Stimulated activated naive B cell treated with anti-CD40 and anti-IgM and Interleukin-4, amounts not matched to agents 10 μg/mL and 1 μg/mL and 100 μg/mL, for 72 hours (primary cell): ENCODE measurements at regions not wholly inside any gene's neighbourhood (a gene's known extent, or its start where the extent isn't known, plus 50 kb on each side); places are given as distances from the start of the nearest gene placed in this dataset.

Source experiments
- ATAC-seq, 2 donors: fragments of 150-1000 bp; cut with Tn5 transposase; replicated peaks; 2 replicates each; pipeline ENCODE4 v1.10.0; 2021; ENCODE audit warnings: moderate library complexity in 1 of 2
- DNase-seq: peaks from one replicate; pipeline ENCODE4 v3.0.0; 2021
- H3K27ac Mint-ChIP-seq: one replicate; pipeline ENCODE4 v1.8.0; 2022; ENCODE audit warnings: mild to moderate bottlenecking, mixed read lengths
- H3K27me3 Mint-ChIP-seq, 2 donors: one replicate each; pipeline ENCODE4 v1.8.0; 2022; ENCODE audit warnings: mixed read lengths in 2 of 2
- H3K36me3 Mint-ChIP-seq, 2 donors: one replicate each; pipeline ENCODE4 v1.8.0; 2022; ENCODE audit warnings: mixed read lengths in 2 of 2, mild to moderate bottlenecking in 1 of 2
- H3K4me1 Mint-ChIP-seq, 2 donors: one replicate each; pipeline ENCODE4 v1.8.0; 2022; ENCODE audit warnings: mixed read lengths in 2 of 2, mild to moderate bottlenecking in 1 of 2
- H3K4me3 Mint-ChIP-seq, 2 donors: one replicate each; pipeline ENCODE4 v1.8.0; 2022; ENCODE audit warnings: mild to moderate bottlenecking in 2 of 2, mixed read lengths in 2 of 2, moderate library complexity in 1 of 2
- H3K9me3 Mint-ChIP-seq, 2 donors: one replicate each; pipeline ENCODE4 v1.8.0; 2022; ENCODE audit warnings: mixed read lengths in 2 of 2, mild to moderate bottlenecking in 1 of 2

DNA sequence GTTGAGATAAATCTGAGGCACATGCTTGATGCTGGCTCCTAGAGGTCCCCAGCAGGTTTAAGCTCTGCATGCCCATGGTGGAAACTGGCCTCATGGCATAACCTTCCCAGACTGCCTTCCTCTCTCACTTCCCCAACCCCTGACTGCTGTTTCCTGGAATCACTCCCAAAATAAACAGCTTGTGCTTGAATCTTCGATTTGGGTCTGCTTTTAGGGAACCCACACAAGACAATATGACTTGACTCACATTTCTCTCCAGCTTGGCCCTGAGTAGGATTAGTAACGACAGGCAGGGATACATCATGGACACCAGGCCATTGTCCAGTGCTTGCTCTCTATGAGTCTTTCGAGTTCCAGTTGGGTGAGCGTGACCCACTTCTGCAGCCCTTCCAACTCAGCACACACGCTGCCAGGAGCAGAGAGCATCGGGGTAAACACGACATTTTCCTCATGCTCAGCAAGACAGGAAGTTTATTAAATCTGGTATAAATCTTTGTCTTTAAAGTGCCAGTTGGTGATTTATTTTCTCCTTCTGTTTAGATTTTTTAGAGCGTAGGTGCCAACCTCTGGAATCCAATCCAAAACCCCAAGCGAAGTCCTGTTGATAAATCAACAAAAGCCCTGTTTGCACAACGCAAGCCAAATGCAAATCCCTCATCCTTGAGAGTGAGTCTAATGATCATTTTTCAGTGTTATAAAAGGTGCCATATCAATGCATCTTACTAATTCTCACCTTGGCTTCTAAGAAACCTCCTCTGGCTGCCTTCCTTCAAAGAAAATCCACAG is 135.0 kb downstream of the FOXA2 start:
- H3K4me1 Mint-ChIP-seq, result no peaks in the 10 kb centered on the region
- no peaks in the 10 kb centered on the region for H3K36me3 Mint-ChIP-seq
- peaks cover 13 to 20% of the 10 kb centered on the region in 2 donors for H3K27me3 Mint-ChIP-seq
- H3K4me3 Mint-ChIP-seq, result no peak overlapping the region
- DNase-seq (no peak), ATAC-seq (no peak)
- H3K27ac Mint-ChIP-seq, result no peak overlapping the region
- no peaks in the 10 kb centered on the region for H3K9me3 Mint-ChIP-seq

DNA sequence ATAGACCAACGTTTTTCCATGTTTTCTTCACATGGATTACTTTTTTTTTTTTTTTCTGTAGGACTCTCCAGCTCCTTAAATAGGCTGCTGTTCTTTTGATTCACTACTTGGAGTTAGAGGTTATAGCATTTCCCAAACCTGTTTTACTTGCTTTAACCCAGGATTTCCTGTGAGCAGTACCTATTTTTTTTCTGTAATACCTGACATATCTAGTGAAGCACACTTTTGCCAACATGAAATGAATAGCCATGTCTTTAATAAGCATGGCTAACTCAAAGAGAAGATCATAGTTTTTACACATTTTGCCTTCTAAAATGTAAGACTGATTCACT is 137.0 kb downstream of the FOXA2 start:
- Mint-ChIP-seq H3K4me3 (no peak overlapping the region), H3K4me1 (no peaks in the 10 kb centered on the region), H3K9me3 (no peaks in the 10 kb centered on the region), H3K36me3 (no peaks in the 10 kb centered on the region), H3K27ac (no peak overlapping the region), H3K27me3 (peaks cover 13 to 20% of the 10 kb centered on the region in 2 donors)
- ATAC-seq, result no peak
- no peak for DNase-seq

DNA sequence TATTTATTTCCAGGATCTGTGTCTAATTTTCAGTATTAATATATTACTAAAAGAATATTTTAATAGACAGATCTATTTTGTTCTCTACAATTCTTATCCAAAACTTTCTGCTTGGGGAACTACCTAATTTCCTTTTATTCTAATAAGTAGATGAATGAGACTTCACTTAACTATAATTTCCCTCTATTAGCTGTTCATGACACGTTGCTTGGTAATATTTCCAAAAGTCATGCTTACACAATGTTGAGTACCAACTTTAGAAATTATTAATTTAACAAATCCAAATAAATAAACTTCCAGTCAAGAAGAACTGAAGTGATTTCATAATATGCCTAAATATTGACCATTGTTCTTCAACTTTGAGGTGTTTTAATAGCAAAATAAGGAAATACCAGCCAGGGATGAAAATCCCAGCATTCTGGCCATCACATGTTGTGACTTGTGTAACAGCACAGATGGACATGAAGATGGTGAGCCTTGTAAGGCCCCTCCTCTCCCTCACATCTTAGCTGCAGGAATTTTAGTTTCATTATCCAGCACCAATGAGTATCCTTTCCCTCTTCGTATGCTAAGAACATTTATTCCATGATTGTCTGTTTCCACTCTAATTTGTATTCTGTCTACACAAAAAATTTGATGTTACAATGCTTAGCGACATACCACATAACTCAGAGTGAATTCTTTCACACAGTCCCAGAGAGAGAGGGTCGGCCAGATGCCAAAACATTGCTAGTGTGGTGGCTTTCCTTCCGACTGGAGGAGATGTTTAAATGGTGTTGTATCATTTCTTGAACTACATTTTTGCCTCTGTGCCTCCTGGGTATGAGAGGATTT is 137.5 kb downstream of the FOXA2 start:
- DNase-seq, result no peak
- Mint-ChIP-seq H3K27me3 (peaks cover 13 to 20% of the 10 kb centered on the region in 2 donors), H3K36me3 (no peaks in the 10 kb centered on the region), H3K9me3 (no peaks in the 10 kb centered on the region), H3K4me1 (no peaks in the 10 kb centered on the region), H3K27ac (no peak overlapping the region), H3K4me3 (no peak overlapping the region)
- no peak for ATAC-seq

DNA sequence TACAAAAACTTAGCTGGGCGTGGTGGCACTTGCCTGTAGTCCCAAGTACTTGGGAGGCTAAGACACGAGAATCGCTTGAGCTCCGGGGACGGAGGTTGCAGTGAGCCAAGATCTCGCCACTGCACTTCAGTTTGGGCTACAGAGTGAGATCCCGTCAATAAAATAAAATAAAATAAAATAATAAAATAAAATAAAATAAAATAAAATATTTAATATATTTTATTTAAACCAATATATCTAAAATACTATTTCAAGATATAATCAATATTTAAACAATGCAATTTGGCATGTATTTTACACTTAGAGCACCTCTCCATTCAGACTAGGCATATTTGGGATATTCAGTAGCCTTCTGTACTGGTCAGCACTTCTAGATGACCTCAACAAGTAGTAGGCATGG is 142.1 kb downstream of the FOXA2 start:
- Mint-ChIP-seq H3K9me3 (no peaks in the 10 kb centered on the region), H3K4me3 (no peak overlapping the region), H3K27ac (no peak overlapping the region), H3K27me3 (peaks cover 9 to 16% of the 10 kb centered on the region in 2 donors), H3K36me3 (no peaks in the 10 kb centered on the region), H3K4me1 (no peaks in the 10 kb centered on the region)
- DNase-seq, result no peak
- ATAC-seq, result no peak

DNA sequence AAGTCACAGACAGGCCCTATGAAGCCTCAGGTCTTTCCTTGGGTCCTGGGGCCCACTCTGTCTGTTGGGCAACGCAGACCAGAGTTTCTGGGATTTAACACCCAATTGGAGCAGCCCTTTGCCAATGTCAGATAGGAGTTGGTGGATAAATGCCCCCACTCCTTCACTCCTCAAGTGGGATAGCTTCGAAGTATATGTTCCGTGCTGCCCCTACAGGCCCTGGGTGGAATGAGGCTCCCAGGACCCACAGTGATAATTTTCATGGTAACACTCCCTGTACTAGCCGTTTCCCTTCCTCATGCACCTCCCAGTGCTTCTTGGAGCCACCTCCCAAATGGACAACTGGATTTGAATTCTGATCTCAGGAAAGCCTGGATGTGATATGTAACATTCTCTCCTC is 145.4 kb downstream of the FOXA2 start:
- H3K27me3 Mint-ChIP-seq, result peaks cover 11 to 23% of the 10 kb centered on the region in 2 donors
- no peak for DNase-seq

DNA sequence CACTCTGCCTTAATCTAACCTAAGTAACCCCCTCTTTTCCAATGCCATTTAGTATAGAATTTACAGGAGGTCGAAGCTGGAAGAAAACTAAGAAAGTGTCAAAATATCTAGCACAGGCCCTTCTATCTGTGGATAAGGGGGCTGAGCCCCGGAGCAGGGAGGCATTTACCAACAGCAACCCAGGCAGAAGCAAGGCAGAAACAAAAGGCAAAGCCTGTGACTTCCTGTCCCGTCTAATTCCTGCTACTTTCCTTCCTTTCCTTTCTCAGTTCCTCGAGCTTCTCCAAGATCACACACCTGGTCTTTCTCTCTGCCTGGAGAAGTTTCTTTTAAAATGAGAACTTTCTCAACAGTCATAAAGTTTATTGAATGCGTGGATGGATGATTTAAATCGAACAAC is 146.0 kb downstream of the FOXA2 start:
- Mint-ChIP-seq H3K4me3 (no peak overlapping the region), H3K4me1 (no peaks in the 10 kb centered on the region), H3K9me3 (no peaks in the 10 kb centered on the region), H3K27me3 (peaks cover 15 to 25% of the 10 kb centered on the region in 2 donors), H3K27ac (no peak overlapping the region), H3K36me3 (no peaks in the 10 kb centered on the region)
- DNase-seq (no peak), ATAC-seq (no peak)

More for the DNA sequence above, 145.4 kb downstream of the FOXA2 start:
- Mint-ChIP-seq H3K4me3 (no peak overlapping the region), H3K27ac (no peak overlapping the region), H3K4me1 (no peaks in the 10 kb centered on the region), H3K9me3 (no peaks in the 10 kb centered on the region), H3K36me3 (no peaks in the 10 kb centered on the region)
- ATAC-seq, result no peak

DNA sequence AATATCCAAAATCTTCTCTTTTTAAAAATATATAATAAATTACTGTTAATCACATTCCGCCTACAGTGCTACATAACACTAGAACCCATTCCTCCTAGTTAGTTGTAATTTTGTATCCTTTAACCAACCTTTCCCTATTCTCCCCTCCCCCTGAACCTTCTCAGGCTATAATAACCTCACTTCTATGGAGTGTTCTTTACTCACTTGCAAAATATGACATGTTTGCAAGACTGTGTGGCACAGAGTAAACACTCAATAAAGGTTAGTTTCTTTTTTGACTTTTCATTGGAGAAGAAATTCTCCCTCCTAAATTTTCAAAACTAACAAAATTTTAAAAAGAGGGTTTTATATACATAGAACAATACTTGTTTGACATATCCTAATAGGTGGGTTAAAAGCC is 147.0 kb downstream of the FOXA2 start:
- no peak overlapping the region for H3K4me3 Mint-ChIP-seq
- H3K27ac Mint-ChIP-seq, result no peak overlapping the region
- no peaks in the 10 kb centered on the region for H3K4me1 Mint-ChIP-seq
- peaks cover 15 to 25% of the 10 kb centered on the region in 2 donors for H3K27me3 Mint-ChIP-seq
- ATAC-seq (no peak), DNase-seq (no peak)
- no peaks in the 10 kb centered on the region for H3K36me3 Mint-ChIP-seq
- no peaks in the 10 kb centered on the region for H3K9me3 Mint-ChIP-seq

DNA sequence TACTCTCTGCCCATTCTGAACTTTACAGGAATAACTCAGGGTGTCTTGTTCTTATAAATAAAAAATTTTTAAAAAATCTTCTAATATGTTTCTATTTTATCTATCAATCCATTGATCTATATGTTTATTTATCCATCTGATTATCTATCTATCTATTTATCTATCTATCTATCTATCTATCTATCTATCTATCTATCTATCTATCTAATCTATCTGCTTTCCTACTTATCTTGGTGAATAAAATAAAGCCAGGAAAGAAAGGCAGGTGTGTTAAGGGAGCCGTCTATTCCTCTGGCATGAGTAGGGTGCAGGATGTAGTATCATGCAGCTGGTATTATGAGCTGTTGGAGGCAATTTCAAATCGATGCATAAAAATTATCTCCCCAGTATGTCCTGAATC is 153.0 kb downstream of the FOXA2 start:
- Mint-ChIP-seq H3K36me3 (no peaks in the 10 kb centered on the region), H3K4me3 (no peak overlapping the region), H3K27ac (no peak overlapping the region), H3K9me3 (no peaks in the 10 kb centered on the region), H3K27me3 (peaks cover 13 to 17% of the 10 kb centered on the region in 2 donors), H3K4me1 (no peaks in the 10 kb centered on the region)
- DNase-seq, result no peak
- no peak for ATAC-seq

DNA sequence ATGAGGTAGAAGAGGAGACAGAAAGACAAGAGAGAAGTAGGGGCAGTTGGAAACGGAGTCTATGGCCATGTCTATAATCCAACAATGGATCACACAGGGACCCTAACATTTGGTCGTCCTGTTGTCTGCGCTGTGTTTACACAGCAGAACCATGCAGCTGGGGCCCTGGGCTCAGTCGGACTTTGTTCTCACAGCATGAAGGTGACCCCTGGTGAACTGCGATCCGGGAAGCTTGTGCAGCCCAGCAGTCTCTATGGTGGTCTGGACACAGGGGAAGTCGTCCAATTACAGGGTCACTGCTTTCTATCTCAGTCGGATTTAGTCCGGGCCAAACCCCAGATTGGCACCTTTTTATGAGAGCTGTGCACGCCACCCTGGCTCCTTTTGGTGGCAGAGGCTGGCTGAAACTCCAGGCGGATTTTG is 153.6 kb downstream of the FOXA2 start:
- no peak overlapping the region for H3K27ac Mint-ChIP-seq
- H3K36me3 Mint-ChIP-seq, result no peaks in the 10 kb centered on the region
- DNase-seq, result no peak
- H3K9me3 Mint-ChIP-seq, result no peaks in the 10 kb centered on the region
- H3K4me3 Mint-ChIP-seq, result no peak overlapping the region
- H3K4me1 Mint-ChIP-seq, result no peaks in the 10 kb centered on the region
- ATAC-seq, result no peak
- peaks cover 13 to 17% of the 10 kb centered on the region in 2 donors for H3K27me3 Mint-ChIP-seq

DNA sequence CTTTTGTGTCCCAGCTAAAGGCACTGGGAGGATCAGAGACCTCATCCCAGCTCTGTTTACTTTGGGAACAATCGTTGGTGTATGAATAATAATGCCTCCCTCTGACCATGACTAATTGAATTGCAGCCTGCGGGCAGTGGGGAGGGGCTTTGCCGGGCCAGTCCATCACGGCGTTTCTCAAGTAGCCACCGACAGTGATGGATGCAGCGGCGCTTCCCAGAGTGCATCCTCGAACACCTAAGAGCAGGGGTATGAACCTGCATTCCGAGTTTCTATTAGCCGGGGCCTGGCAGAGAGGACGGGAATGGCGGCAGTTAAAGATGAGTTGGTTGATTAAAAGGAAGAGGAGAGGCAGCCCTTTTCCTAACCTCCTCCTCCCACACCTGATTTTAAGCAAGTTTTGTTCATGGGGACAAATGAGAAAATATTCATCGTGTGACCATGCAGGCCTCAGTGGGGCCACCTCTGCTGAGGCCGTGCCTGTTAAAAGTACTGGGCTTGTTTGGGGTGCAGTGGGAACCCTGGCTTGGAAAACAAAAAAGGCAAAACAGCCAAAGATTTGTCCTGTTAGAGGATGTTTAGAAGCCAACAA is 154.1 kb downstream of the FOXA2 start:
- no peak overlapping the region for H3K4me3 Mint-ChIP-seq
- H3K27me3 Mint-ChIP-seq, result peaks cover 13 to 17% of the 10 kb centered on the region in 2 donors
- no peak overlapping the region for H3K27ac Mint-ChIP-seq
- ATAC-seq, result no peak
- no peaks in the 10 kb centered on the region for H3K9me3 Mint-ChIP-seq
- no peak for DNase-seq
- H3K4me1 Mint-ChIP-seq, result no peaks in the 10 kb centered on the region
- H3K36me3 Mint-ChIP-seq, result no peaks in the 10 kb centered on the region

DNA sequence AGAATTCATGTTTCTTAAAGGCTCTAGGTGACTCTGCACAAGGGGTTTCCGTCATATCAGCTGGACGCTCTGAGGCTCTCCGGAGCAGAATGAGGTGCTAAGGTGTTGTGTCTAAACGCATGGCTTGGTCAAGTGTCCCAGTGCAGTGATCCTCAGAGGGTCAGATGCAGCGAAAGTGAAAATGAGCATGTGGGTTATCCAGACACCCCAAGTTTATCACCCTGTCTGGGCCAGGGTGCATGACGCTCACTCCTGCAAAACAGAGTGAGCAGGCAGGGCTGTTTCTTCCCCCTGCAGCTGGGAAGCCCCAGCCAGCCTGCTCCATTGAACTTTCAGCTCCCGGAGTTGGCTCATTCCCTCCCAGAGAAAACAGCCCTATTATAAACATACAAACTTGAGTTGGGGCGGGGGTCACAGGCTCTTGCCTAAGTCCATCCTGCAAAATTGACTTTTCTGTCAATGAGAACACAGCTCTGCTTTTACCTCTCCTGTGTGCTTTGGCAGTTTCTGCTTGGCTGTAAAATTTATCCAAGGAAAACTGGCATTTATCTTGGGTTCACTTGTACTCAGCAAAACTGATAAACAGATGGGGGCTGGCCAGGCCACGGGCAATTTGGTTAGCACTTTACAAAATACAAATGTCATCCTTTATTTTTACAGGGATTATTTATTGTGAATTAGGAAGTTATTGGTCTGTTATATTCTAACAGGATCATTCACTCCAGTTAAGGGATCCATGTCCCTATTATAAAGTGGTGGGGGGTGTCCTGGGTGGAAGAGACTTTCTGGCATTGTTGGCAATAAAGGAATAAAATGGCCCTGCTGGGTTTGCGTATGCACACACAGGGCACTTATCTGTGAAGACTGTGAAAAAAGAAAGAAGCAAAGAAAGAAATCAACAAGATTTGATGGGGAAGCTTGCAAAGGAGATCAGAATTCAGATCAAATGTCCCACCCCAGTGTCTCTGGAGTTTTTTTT is 154.9 kb downstream of the FOXA2 start:
- H3K27ac Mint-ChIP-seq, result no peak overlapping the region
- peaks cover 13% of the 10 kb centered on the region in 2 donors for H3K27me3 Mint-ChIP-seq
- no peaks in the 10 kb centered on the region for H3K9me3 Mint-ChIP-seq
- H3K4me1 Mint-ChIP-seq, result no peaks in the 10 kb centered on the region
- ATAC-seq (no peak), DNase-seq (no peak)
- no peak overlapping the region for H3K4me3 Mint-ChIP-seq
- no peaks in the 10 kb centered on the region for H3K36me3 Mint-ChIP-seq

DNA sequence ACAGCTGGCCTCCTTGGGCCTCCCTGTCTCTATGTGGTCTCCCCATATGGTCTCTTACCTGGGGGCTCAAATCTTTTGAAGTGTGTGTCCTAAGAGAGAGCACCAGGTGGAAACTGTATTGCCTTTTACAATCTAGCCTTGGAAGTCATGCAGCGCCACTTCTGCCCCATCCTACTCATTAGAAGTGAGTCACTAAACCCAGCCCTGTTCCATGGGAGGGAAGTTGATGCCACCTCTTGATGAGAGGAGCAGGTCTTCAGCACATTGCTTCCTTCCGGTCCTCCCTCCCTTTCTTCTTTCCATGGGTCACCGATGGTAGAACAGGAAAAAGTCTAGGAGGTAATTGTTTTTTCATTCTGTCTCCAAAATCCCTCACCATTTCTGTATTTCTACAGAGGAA is 156.3 kb downstream of the FOXA2 start:
- peaks cover 12 to 14% of the 10 kb centered on the region in 2 donors for H3K27me3 Mint-ChIP-seq
- ATAC-seq (no peak), DNase-seq (no peak)
- H3K36me3 Mint-ChIP-seq, result no peaks in the 10 kb centered on the region
- no peak overlapping the region for H3K4me3 Mint-ChIP-seq
- H3K4me1 Mint-ChIP-seq, result no peaks in the 10 kb centered on the region
- H3K9me3 Mint-ChIP-seq, result no peaks in the 10 kb centered on the region
- no peak overlapping the region for H3K27ac Mint-ChIP-seq

DNA sequence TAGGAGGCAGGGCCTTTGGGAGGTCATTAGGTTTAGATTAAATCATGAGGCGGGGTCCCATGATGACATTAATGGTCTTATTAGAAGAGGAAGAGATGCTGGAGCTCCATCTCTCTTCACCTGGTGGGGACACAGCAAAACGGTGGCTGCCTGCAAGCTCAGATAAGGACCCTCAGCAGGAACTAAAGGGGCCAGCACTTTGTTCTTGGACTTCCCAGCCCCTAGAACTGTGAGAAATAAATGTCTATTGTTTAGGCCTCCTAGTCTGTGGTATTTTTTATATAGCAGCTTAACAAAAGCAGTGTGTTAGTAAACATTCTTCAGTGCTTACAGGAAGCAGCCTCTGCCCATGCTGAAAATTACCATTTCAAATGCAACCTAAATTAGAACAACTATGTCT is 157.6 kb downstream of the FOXA2 start:
- H3K4me1 Mint-ChIP-seq, result no peaks in the 10 kb centered on the region
- no peak overlapping the region for H3K4me3 Mint-ChIP-seq
- ATAC-seq, result no peak
- peaks cover 12 to 18% of the 10 kb centered on the region in 2 donors for H3K27me3 Mint-ChIP-seq
- no peaks in the 10 kb centered on the region for H3K36me3 Mint-ChIP-seq
- H3K27ac Mint-ChIP-seq, result no peak overlapping the region
- no peaks in the 10 kb centered on the region for H3K9me3 Mint-ChIP-seq
- DNase-seq, result no peak
